ENCODE measurements at regions not wholly inside any gene's neighbourhood (a gene's known extent, or its start where the extent isn't known, plus 50 kb on each side); places are given as distances from the start of the nearest gene placed in this dataset.

- Histone ChIP-seq H3K9me3 (ENCODE audit: control insufficient read depth, insufficient read depth, low read depth, low read length) (no peaks in the 10 kb centered on the region; the same call in 1 of the 2 replicates), H3K4me3 (ENCODE audit: low read depth, low read length) (no peak overlapping the region), H3K36me3 (ENCODE audit: control insufficient read depth in 2 of 2, insufficient read depth in 1 of 2, low read length in 2 of 2) (no peaks in the 10 kb centered on the region), H3K27ac (ENCODE audit: extremely low read depth, low read depth, low read length) (no peak overlapping the region), H3K4me1 (ENCODE audit: control insufficient read depth, insufficient read depth, low read length) (no peaks in the 10 kb centered on the region)
- ChIA-PET POLR2A (no interaction called here), CTCF (no interaction called here)
- no peak for TF ChIP-seq ZIC2 (tag by site-specific recombination; IDR thresholded peaks at IDR 0.05)
- TF ChIP-seq ZNF248 (tag by site-specific recombination; IDR thresholded peaks at IDR 0.05), result no peak
- no peak for TF ChIP-seq ZNF501 (tag by site-specific recombination; IDR thresholded peaks at IDR 0.05)
- no peak for TF ChIP-seq ZNF341 (tag by site-specific recombination; IDR thresholded peaks at IDR 0.05; ENCODE audit: low read depth)
- TF ChIP-seq, protein P1, sequence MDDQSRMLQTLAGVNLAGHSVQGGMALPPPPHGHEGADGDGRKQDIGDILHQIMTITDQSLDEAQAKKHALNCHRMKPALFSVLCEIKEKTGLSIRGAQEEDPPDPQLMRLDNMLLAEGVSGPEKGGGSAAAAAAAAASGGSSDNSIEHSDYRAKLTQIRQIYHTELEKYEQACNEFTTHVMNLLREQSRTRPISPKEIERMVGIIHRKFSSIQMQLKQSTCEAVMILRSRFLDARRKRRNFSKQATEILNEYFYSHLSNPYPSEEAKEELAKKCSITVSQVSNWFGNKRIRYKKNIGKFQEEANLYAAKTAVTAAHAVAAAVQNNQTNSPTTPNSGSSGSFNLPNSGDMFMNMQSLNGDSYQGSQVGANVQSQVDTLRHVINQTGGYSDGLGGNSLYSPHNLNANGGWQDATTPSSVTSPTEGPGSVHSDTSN (CRISPR knock-in tag; IDR thresholded peaks at IDR 0.05), result no peak
- no peak for TF ChIP-seq ZXDB (tag by site-specific recombination; IDR thresholded peaks at IDR 0.05)
- TF ChIP-seq HOXC10 (CRISPR knock-in tag; IDR thresholded peaks at IDR 0.05), result no peak
- TF ChIP-seq GLI2 (tag by site-specific recombination; IDR thresholded peaks at IDR 0.05; ENCODE audit: borderline replicate concordance, low read depth), result no peak
- no peak for TF ChIP-seq ZNF791 (tag by site-specific recombination; IDR thresholded peaks at IDR 0.05)
- TF ChIP-seq ZNF585B (tag by site-specific recombination; IDR thresholded peaks at IDR 0.05), result no peak
- TF ChIP-seq ZNF121 (tag by site-specific recombination; IDR thresholded peaks at IDR 0.05), result no peak
- TF ChIP-seq, protein P2, sequence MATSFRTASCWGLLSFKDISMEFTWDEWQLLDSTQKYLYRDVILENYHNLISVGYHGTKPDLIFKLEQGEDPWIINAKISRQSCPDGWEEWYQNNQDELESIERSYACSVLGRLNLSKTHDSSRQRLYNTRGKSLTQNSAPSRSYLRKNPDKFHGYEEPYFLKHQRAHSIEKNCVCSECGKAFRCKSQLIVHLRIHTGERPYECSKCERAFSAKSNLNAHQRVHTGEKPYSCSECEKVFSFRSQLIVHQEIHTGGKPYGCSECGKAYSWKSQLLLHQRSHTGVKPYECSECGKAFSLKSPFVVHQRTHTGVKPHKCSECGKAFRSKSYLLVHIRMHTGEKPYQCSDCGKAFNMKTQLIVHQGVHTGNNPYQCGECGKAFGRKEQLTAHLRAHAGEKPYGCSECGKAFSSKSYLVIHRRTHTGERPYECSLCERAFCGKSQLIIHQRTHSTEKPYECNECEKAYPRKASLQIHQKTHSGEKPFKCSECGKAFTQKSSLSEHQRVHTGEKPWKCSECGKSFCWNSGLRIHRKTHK (tag by site-specific recombination; IDR thresholded peaks at IDR 0.05), result no peak
- TF ChIP-seq ZNF544 (tag by site-specific recombination; IDR thresholded peaks at IDR 0.05), result no peak
- TF ChIP-seq OVOL3 (tag by site-specific recombination; IDR thresholded peaks at IDR 0.05), result no peak
- TF ChIP-seq, protein P3, sequence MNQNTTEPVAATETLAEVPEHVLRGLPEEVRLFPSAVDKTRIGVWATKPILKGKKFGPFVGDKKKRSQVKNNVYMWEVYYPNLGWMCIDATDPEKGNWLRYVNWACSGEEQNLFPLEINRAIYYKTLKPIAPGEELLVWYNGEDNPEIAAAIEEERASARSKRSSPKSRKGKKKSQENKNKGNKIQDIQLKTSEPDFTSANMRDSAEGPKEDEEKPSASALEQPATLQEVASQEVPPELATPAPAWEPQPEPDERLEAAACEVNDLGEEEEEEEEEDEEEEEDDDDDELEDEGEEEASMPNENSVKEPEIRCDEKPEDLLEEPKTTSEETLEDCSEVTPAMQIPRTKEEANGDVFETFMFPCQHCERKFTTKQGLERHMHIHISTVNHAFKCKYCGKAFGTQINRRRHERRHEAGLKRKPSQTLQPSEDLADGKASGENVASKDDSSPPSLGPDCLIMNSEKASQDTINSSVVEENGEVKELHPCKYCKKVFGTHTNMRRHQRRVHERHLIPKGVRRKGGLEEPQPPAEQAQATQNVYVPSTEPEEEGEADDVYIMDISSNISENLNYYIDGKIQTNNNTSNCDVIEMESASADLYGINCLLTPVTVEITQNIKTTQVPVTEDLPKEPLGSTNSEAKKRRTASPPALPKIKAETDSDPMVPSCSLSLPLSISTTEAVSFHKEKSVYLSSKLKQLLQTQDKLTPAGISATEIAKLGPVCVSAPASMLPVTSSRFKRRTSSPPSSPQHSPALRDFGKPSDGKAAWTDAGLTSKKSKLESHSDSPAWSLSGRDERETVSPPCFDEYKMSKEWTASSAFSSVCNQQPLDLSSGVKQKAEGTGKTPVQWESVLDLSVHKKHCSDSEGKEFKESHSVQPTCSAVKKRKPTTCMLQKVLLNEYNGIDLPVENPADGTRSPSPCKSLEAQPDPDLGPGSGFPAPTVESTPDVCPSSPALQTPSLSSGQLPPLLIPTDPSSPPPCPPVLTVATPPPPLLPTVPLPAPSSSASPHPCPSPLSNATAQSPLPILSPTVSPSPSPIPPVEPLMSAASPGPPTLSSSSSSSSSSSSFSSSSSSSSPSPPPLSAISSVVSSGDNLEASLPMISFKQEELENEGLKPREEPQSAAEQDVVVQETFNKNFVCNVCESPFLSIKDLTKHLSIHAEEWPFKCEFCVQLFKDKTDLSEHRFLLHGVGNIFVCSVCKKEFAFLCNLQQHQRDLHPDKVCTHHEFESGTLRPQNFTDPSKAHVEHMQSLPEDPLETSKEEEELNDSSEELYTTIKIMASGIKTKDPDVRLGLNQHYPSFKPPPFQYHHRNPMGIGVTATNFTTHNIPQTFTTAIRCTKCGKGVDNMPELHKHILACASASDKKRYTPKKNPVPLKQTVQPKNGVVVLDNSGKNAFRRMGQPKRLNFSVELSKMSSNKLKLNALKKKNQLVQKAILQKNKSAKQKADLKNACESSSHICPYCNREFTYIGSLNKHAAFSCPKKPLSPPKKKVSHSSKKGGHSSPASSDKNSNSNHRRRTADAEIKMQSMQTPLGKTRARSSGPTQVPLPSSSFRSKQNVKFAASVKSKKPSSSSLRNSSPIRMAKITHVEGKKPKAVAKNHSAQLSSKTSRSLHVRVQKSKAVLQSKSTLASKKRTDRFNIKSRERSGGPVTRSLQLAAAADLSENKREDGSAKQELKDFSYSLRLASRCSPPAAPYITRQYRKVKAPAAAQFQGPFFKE (tag by site-specific recombination; IDR thresholded peaks at IDR 0.05; ENCODE audit: borderline replicate concordance), result no peak
- no peak for TF ChIP-seq ZNF132 (tag by site-specific recombination; IDR thresholded peaks at IDR 0.05; ENCODE audit: borderline replicate concordance)
- TF ChIP-seq, protein P4, sequence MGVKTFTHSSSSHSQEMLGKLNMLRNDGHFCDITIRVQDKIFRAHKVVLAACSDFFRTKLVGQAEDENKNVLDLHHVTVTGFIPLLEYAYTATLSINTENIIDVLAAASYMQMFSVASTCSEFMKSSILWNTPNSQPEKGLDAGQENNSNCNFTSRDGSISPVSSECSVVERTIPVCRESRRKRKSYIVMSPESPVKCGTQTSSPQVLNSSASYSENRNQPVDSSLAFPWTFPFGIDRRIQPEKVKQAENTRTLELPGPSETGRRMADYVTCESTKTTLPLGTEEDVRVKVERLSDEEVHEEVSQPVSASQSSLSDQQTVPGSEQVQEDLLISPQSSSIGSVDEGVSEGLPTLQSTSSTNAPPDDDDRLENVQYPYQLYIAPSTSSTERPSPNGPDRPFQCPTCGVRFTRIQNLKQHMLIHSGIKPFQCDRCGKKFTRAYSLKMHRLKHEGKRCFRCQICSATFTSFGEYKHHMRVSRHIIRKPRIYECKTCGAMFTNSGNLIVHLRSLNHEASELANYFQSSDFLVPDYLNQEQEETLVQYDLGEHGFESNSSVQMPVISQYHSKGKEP (tag by site-specific recombination; IDR thresholded peaks at IDR 0.05), result no peak
- TF ChIP-seq ZNF211 (tag by site-specific recombination; IDR thresholded peaks at IDR 0.05; ENCODE audit: low read depth), result no peak
- no peak for TF ChIP-seq SP7 (tag by site-specific recombination; IDR thresholded peaks at IDR 0.05)
These were observed 1138.8 kb downstream of the XPNPEP1 start for GRCh38 chr10:108784534-108784933.
